DND-41 (cell line): ENCODE measurements at regions not wholly inside any gene's neighbourhood (a gene's known extent, or its start where the extent isn't known, plus 50 kb on each side); places are given as distances from the start of the nearest gene placed in this dataset.

Experiments used
- ATAC-seq: fragments of 200-7000 bp; cut with Tn5 transposase; 3 replicates; pipeline ENCODE4 v1.9.1; 2021; ENCODE audit warnings: low read depth; ENCODE audit not compliant: insufficient read depth
- DNase-seq: peaks from one replicate; pipeline ENCODE4 v3.0.0-alpha.2; 2020
- H2AFZ ChIP-seq: 2 replicates; pipeline ENCODE4 v1.6.0; 2012; ENCODE audit warnings: low read depth, low read length
- H3K27ac ChIP-seq: 2 replicates; pipeline ENCODE4 v1.5.1; 2012; ENCODE audit warnings: low read length, inconsistent platforms
- H3K27me3 ChIP-seq: fragments of 200-600 bp; sonication (generic); 2 replicates; pipeline ENCODE4 v1.6.0; 2012; ENCODE audit warnings: low read length, mild to moderate bottlenecking, inconsistent platforms; ENCODE audit not compliant: insufficient read depth, poor library complexity
- H3K36me3 ChIP-seq: 2 replicates; pipeline ENCODE4 v1.5.1; 2012; ENCODE audit warnings: low read length, inconsistent platforms; ENCODE audit not compliant: insufficient read depth
- H3K4me1 ChIP-seq: 2 replicates; pipeline ENCODE4 v1.5.1; 2012; ENCODE audit warnings: mild to moderate bottlenecking, low read length; ENCODE audit not compliant: insufficient read depth
- H3K4me2 ChIP-seq: 2 replicates; pipeline ENCODE4 v1.6.0; 2012; ENCODE audit warnings: mild to moderate bottlenecking, moderate library complexity, low read length, inconsistent platforms; ENCODE audit not compliant: insufficient read depth
- H3K4me3 ChIP-seq, 2 experiments: fragments of 200-600 bp in 1 of 2; shearing (Covaris generic) in 1 of 2; 2 replicates each; pipeline ENCODE4 v1.5.1; 2012 to 2016; ENCODE audit warnings: inconsistent platforms in 2 of 2, low read length in 2 of 2, mild to moderate bottlenecking in 2 of 2, low read depth in 1 of 2, moderate library complexity in 1 of 2
- H3K79me2 ChIP-seq: 2 replicates; pipeline ENCODE4 v1.6.0; 2012; ENCODE audit warnings: low read length, inconsistent platforms; ENCODE audit not compliant: insufficient read depth
- H3K9ac ChIP-seq: 2 replicates; pipeline ENCODE4 v1.6.0; 2012; ENCODE audit warnings: low read depth, mild to moderate bottlenecking, inconsistent platforms, low read length, moderate library complexity
- H3K9me3 ChIP-seq: 2 replicates; pipeline ENCODE4 v1.5.1; 2012; ENCODE audit warnings: low read length, moderate library complexity, mild to moderate bottlenecking, inconsistent platforms; ENCODE audit not compliant: insufficient read depth, severe bottlenecking
- H4K20me1 ChIP-seq: 2 replicates; pipeline ENCODE4 v1.6.0; 2012; ENCODE audit warnings: low read length; ENCODE audit not compliant: insufficient read depth
- EZH2 ChIP-seq: IDR thresholded peaks from 3 replicates; pipeline ENCODE4 v1.6.1; 2012; ENCODE audit warnings: borderline replicate concordance, low read depth, mild to moderate bottlenecking, moderate library complexity, low read length, inconsistent platforms; ENCODE audit not compliant: severe bottlenecking
- TF ChIP-seq, protein P1 (sequence below): IDR thresholded peaks from 2 replicates; pipeline ENCODE4 v1.5.1; 2012; ENCODE audit warnings: borderline replicate concordance, low read length, moderate library complexity, mild to moderate bottlenecking; ENCODE audit not compliant: poor library complexity, severe bottlenecking; ENCODE audit errors: extremely low read depth

DNA sequence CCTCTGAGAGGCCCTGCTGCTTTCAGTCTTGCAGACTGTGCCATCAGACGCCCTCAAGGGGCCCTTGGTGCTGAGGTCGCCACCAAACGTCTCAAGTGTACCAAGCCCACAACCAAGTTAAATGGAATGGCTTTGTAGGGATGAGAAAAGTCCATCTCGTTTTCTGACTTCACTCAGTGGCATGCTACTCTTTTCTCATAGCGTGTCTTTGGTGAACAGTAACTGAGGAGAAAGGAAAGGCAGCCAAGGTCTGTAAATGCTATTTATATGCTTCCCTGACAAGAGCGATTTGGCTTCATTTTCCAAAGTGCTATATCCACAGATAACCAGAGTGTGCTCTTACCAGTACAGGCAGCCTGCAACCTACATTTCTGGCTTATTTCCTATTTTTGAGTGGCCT lies 123.0 kb downstream of the MTX2 start:
- no peak for DNase-seq
- Histone ChIP-seq H3K4me2 (no peak overlapping the region), H3K4me3 (no peak overlapping the region), H2AFZ (no peak overlapping the region), H3K79me2 (no peaks in the 10 kb centered on the region), H4K20me1 (no peaks in the 10 kb centered on the region), H3K9me3 (no peaks in the 10 kb centered on the region), H3K4me1 (no peaks in the 10 kb centered on the region), H3K27me3 (no peaks in the 10 kb centered on the region), H3K27ac (no peak overlapping the region), H3K9ac (no peak overlapping the region), H3K36me3 (no peaks in the 10 kb centered on the region)
- no peak for ATAC-seq
- TF ChIP-seq, protein P1, sequence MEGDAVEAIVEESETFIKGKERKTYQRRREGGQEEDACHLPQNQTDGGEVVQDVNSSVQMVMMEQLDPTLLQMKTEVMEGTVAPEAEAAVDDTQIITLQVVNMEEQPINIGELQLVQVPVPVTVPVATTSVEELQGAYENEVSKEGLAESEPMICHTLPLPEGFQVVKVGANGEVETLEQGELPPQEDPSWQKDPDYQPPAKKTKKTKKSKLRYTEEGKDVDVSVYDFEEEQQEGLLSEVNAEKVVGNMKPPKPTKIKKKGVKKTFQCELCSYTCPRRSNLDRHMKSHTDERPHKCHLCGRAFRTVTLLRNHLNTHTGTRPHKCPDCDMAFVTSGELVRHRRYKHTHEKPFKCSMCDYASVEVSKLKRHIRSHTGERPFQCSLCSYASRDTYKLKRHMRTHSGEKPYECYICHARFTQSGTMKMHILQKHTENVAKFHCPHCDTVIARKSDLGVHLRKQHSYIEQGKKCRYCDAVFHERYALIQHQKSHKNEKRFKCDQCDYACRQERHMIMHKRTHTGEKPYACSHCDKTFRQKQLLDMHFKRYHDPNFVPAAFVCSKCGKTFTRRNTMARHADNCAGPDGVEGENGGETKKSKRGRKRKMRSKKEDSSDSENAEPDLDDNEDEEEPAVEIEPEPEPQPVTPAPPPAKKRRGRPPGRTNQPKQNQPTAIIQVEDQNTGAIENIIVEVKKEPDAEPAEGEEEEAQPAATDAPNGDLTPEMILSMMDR, result no peak
- TF ChIP-seq EZH2, result no peak

GRCh38 chr2:176392744-176393414 lies 123.6 kb downstream of the MTX2 start:
- H2AFZ ChIP-seq, result no peak overlapping the region
- DNase-seq (no peak), ATAC-seq (no peak)
- TF ChIP-seq EZH2, result no peak
- TF ChIP-seq, protein P1, result no peak
- H4K20me1 ChIP-seq, result no peaks in the 10 kb centered on the region
- H3K79me2 ChIP-seq, result no peaks in the 10 kb centered on the region
- H3K9me3 ChIP-seq, result no peaks in the 10 kb centered on the region
- no peak overlapping the region for H3K27ac ChIP-seq
- no peak overlapping the region for H3K4me3 ChIP-seq
- H3K4me1 ChIP-seq, result no peaks in the 10 kb centered on the region
- H3K9ac ChIP-seq, result no peak overlapping the region
- H3K27me3 ChIP-seq, result no peaks in the 10 kb centered on the region
- H3K36me3 ChIP-seq, result no peaks in the 10 kb centered on the region
- H3K4me2 ChIP-seq, result no peak overlapping the region

DNA sequence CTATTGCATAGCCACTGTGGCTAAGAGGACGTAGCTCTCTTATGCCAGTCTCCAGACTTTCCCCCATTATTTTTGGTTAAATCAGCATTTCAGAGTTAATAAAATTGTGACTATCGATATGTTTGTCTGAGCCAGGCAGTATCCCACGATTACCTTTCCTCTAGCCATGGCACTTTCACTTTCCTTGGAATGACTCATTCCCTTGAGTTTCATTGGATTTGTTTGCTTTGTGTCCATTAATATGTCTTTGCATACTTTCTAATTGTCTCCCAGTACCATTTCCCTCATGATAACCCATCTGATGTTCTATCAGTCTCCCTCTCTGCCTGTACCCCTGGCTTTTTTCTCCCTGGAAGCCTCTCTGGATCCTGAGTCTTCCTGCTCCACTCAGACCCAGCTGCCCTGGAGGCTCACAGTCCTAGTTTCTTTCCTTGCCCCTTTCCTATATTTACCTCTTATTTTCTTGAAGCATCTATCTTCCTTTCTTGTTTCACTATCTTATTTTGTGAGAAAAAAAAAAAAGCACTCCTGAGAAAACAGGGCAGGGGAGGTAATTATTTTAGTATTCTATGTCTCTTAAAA lies 126.1 kb downstream of the MTX2 start:
- H3K4me1 ChIP-seq, result no peaks in the 10 kb centered on the region
- no peak for TF ChIP-seq EZH2
- TF ChIP-seq, protein P1, result no peak
- no peaks in the 10 kb centered on the region for H3K27me3 ChIP-seq
- no peak overlapping the region for H3K4me3 ChIP-seq
- H3K9me3 ChIP-seq, result no peaks in the 10 kb centered on the region
- no peak overlapping the region for H3K9ac ChIP-seq
- no peaks in the 10 kb centered on the region for H3K79me2 ChIP-seq
- no peaks in the 10 kb centered on the region for H3K36me3 ChIP-seq
- H3K4me2 ChIP-seq, result no peak overlapping the region
- H4K20me1 ChIP-seq, result no peaks in the 10 kb centered on the region
- no peak overlapping the region for H2AFZ ChIP-seq
- ATAC-seq (no peak), DNase-seq (no peak)
- H3K27ac ChIP-seq, result no peak overlapping the region
